GM10266 (cell line): ENCODE measurements at regions not wholly inside any gene's neighbourhood (a gene's known extent, or its start where the extent isn't known, plus 50 kb on each side); places are given as distances from the start of the nearest gene placed in this dataset.

ENCODE experiments used
- DNase-seq: peaks from one replicate; pipeline ENCODE4 v3.0.0; 2012; ENCODE audit errors: extremely low spot score
- CTCF ChIP-seq: IDR thresholded peaks from 2 replicates; pipeline ENCODE4 v1.5.1; 2012; ENCODE audit warnings: mild to moderate bottlenecking, low read depth; ENCODE audit not compliant: control insufficient read depth, insufficient read depth; ENCODE audit errors: missing control alignments

- no peak for DNase-seq
- no peak for TF ChIP-seq CTCF
Observed at GRCh38 chr1:29506678-29507225, 270.4 kb downstream of the PTPRU start.

- no peak for TF ChIP-seq CTCF
- DNase-seq, result no peak
Observed at GRCh38 chr1:29505532-29506220, 269.4 kb downstream of the PTPRU start.

- no peak for DNase-seq
- no peak for TF ChIP-seq CTCF
Observed at GRCh38 chr1:29504709-29505410, 268.5 kb downstream of the PTPRU start.

- TF ChIP-seq CTCF, result no peak
- no peak for DNase-seq
Observed at GRCh38 chr1:29504196-29504595, 267.9 kb downstream of the PTPRU start.

GRCh38 chr1:29502911-29503840, 266.9 kb downstream of the PTPRU start:
- TF ChIP-seq CTCF, result no peak
- DNase-seq, result no peak

- DNase-seq, result no peak
- no peak for TF ChIP-seq CTCF
Observed at GRCh38 chr1:29502225-29502910, 266.0 kb downstream of the PTPRU start.
